Vagina (tissue), 2 donors: ENCODE measurements at regions not wholly inside any gene's neighbourhood (a gene's known extent, or its start where the extent isn't known, plus 50 kb on each side); places are given as distances from the start of the nearest gene placed in this dataset.

ENCODE experiments used
- CTCF ChIP-seq, 3 experiments: fragments of 450-650 bp in 2 of 3; fragments of 200-600 bp in 1 of 3; sonication (generic) in 1 of 3; IDR thresholded peaks; one replicate each; pipeline ENCODE4 v1.5.1; 2017 to 2019; ENCODE audit warnings: antibody characterized with exemption in 3 of 3, mild to moderate bottlenecking in 2 of 3, moderate library complexity in 2 of 3
- POLR2A ChIP-seq, 2 donors: fragments of 450-650 bp; IDR thresholded peaks; one replicate each; pipeline ENCODE4 v1.6.1; 2017; ENCODE audit warnings: antibody characterized with exemption in 2 of 2, mild to moderate bottlenecking in 2 of 2, moderate library complexity in 2 of 2
- POLR2AphosphoS5 ChIP-seq, 2 donors: sonication (generic); formaldehyde crosslinking; IDR thresholded peaks; one replicate each; pipeline ENCODE4 v1.9.0; 2017; ENCODE audit warnings: antibody characterized with exemption in 2 of 2, mild to moderate bottlenecking in 2 of 2, low read depth in 1 of 2; ENCODE audit not compliant: insufficient read depth in 1 of 2

DNA sequence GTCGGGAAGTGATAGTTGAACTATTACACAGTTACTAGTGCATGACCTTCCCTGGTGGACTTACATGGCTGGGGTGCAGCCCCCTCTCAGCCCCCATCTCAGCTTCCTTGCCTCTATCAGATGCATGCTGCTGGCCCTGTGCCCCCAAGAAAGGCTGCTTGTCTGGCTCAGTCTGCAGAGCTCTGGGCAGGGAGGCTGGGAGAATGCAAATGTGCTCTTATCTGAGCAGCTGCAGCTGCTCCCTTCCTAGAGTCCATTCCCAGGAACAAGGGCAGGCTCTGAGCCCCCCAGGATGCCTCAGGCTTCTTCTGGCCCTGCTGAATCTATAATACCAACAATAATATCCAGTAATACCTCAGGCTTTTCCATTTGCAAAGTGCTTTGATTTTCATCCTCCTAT lies 218.1 kb upstream of the SRRM4 start:
- TF ChIP-seq CTCF (IDR thresholded peaks at IDR 0.05) (no peak), POLR2A (IDR thresholded peaks at IDR 0.05) (no peak), POLR2AphosphoS5 (IDR thresholded peaks at IDR 0.05; ENCODE audit: insufficient read depth in 1 of 2, low read depth in 1 of 2) (no peak)
